Heart left ventricle (tissue), 13 donors: ENCODE measurements at regions not wholly inside any gene's neighbourhood (a gene's known extent, or its start where the extent isn't known, plus 50 kb on each side); places are given as distances from the start of the nearest gene placed in this dataset.

Experiments used
- CTCF ChIP-seq, 12 donors: fragments of 200-600 bp; sonication (generic) in 4 of 12; IDR thresholded peaks; one replicate each; pipeline versions ENCODE4 v1.5.0 to v1.8.0; 2018 to 2022; ENCODE audit warnings: antibody characterized with exemption in 12 of 12, mild to moderate bottlenecking in 5 of 12
- POLR2A ChIP-seq, 2 donors: fragments of 450-650 bp; IDR thresholded peaks; one replicate each; pipeline ENCODE4 v1.6.1; 2017; ENCODE audit warnings: antibody characterized with exemption in 2 of 2, mild to moderate bottlenecking in 2 of 2, moderate library complexity in 2 of 2
- donor health status: ischemic (EF 13 %, LVEDD 7.1; RV severe dilation, severe dysfunction).
- donor health status: DM: no; HTN: yes; CAD: no.
- donor health status: DM: no; HTN: no; CAD: no.
- donor health status: ischemic (EF 25% LVEDD 6.9; RV normal size, moderate dysfunction).
- donor health status: ischemic (EF 25% LVEDD 5.7; RV mildly dilated, moderate dysfunction).
- donor health status: ischemic (EF 35%, LVEDD 5.7; RV mildly dilated, moderate dysfunction).
- donor health status: nonischemic (EF 11% LVEDD 7.7; RV severe dilation, severe dysfunction).
- donor health status: DM: yes; HTN: yes; CAD: no.
- donor health status: PGD.
- donor health status: ischemic (EF 29% LVEDD 5.4; RV normal size, mild dysfunction).
- donor health status: nonischemic (EF 23%, LVEDD 6.1; RV moderate dilation, normal function).

- TF ChIP-seq CTCF (IDR thresholded peaks at IDR 0.05) (no peak), POLR2A (IDR thresholded peaks at IDR 0.05) (no peak)
These were observed 432.1 kb upstream of the MDFIC2 start for GRCh38 chr3:70744536-70744935.
